OCI-LY3 (cell line): ENCODE measurements at regions not wholly inside any gene's neighbourhood (a gene's known extent, or its start where the extent isn't known, plus 50 kb on each side); places are given as distances from the start of the nearest gene placed in this dataset.

Experiments used
- CTCF ChIP-seq: fragments of 200-600, 300-600 bp; sonication (generic); IDR thresholded peaks from 2 replicates; pipeline ENCODE4 v1.5.1; 2014; ENCODE audit warnings: antibody characterized with exemption, low read length, low read depth
- EZH2phosphoT487 ChIP-seq: fragments of 200-600 bp; shearing (Covaris generic); IDR thresholded peaks from 2 replicates; pipeline ENCODE4 v1.6.1; 2018; ENCODE audit warnings: antibody characterized with exemption, mixed run types, low read depth

GRCh38 chr3:64917914-64918453 is 230.2 kb upstream of the ADAMTS9 start:
- TF ChIP-seq CTCF = no peak
- TF ChIP-seq EZH2phosphoT487 = no peak
